ENCODE measurements at regions not wholly inside any gene's neighbourhood (a gene's known extent, or its start where the extent isn't known, plus 50 kb on each side); places are given as distances from the start of the nearest gene placed in this dataset.
A peak's percentile ranks its signal among the peaks of the same experiment; 100 is the strongest.

DNA sequence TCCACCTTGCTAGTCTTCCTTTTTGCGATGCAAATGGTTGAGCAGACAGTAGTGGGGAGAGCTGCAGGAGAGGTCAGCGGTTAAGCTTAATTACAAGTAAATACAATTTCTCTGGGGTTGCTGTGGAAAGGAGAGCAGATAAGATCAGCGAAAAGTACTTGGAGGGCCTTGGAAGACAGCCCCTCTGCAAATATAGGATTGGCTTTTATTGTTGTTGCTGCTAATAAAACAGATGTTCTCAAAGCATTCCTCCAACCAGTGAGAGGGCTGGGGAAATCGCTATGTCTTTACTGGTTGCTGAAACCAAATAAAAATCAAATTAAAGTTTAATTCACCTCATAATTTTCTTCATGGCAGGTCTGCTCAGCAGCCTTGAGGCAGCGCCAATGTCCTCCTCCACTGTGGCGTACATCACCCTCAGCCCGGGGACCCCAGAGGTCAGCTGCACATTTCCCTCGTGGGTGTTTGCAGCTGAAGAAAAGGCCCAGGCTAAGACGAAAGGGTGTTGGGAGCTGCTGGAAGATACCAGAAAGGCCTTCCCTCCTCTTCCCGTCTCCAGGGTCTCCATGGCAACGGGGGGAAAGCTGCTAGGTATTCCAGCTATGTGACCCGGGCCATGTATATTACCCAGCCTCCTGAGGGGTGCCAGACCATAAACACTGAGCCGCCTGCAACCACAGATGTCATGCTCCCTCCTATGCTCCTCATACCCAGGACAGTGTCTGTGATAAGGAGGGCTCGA is 54.6 kb upstream of the POU2F1 start:
- WGBS, 5 donors, result 39 to 46% (median 42%) methylated on average over 14 of the region's 14 CpGs
- peak in 1 of 2 donors; percentile 46 for DNase-seq

DNA sequence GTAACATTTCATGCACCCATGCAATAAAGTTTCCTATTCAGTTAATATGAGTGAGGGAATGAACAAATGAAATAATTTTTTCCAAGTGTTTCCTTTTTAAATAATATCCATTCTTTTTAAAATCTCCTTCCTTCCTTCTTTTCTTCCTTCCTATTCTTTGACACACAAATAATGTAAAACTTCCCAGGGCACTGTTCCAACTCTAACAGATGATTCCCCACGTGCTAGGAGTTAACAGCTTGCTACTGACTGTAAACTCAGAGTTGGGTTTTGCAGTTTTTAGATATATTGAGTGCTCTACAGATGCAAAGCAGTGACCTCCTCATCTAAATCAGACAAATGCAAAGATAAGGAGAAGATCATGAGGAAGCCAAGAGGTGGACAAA is 54.0 kb upstream of the POU2F1 start:
- DNase-seq, result peak in 1 of 2 donors; percentile 32
- no peak overlapping the region for H3K27ac ChIP-seq
- no peaks in the 10 kb centered on the region for H3K4me1 ChIP-seq
- WGBS, 5 donors, result 7 to 15% (median 8%) methylated on average over 1 of the region's 1 CpG
- intact Hi-C loops (cut with DNase I; ENCODE audit: low total_unique reads), result no loop called here
- peaks cover 0 to 8% (median 0%) of the 10 kb centered on the region in 3 donors for H3K27me3 ChIP-seq
- no peak for TF ChIP-seq POLR2A (IDR thresholded peaks at IDR 0.05)
- no peak for TF ChIP-seq POLR2AphosphoS5 (IDR thresholded peaks at IDR 0.05)
- TF ChIP-seq, protein P1, sequence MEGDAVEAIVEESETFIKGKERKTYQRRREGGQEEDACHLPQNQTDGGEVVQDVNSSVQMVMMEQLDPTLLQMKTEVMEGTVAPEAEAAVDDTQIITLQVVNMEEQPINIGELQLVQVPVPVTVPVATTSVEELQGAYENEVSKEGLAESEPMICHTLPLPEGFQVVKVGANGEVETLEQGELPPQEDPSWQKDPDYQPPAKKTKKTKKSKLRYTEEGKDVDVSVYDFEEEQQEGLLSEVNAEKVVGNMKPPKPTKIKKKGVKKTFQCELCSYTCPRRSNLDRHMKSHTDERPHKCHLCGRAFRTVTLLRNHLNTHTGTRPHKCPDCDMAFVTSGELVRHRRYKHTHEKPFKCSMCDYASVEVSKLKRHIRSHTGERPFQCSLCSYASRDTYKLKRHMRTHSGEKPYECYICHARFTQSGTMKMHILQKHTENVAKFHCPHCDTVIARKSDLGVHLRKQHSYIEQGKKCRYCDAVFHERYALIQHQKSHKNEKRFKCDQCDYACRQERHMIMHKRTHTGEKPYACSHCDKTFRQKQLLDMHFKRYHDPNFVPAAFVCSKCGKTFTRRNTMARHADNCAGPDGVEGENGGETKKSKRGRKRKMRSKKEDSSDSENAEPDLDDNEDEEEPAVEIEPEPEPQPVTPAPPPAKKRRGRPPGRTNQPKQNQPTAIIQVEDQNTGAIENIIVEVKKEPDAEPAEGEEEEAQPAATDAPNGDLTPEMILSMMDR (IDR thresholded peaks at IDR 0.05), result no peak
- no peak for TF ChIP-seq EP300 (IDR thresholded peaks at IDR 0.05)
- peaks cover 0 to 13% (median 9%) of the 10 kb centered on the region in 4 donors for H3K9me3 ChIP-seq
- no peak overlapping the region for H3K4me3 ChIP-seq
- H3K36me3 ChIP-seq, result no peaks in the 10 kb centered on the region

More for the DNA sequence above, 54.6 kb upstream of the POU2F1 start:
- Histone ChIP-seq H3K27ac (no peak overlapping the region), H3K9me3 (peaks cover 0 to 13% (median 9%) of the 10 kb centered on the region in 4 donors), H3K4me3 (no peak overlapping the region), H3K4me1 (no peaks in the 10 kb centered on the region), H3K36me3 (no peaks in the 10 kb centered on the region), H3K27me3 (peaks cover 0 to 8% (median 0%) of the 10 kb centered on the region in 3 donors)
- intact Hi-C loops (cut with DNase I; ENCODE audit: low total_unique reads), result no loop called here
- TF ChIP-seq, protein P1 (IDR thresholded peaks at IDR 0.05), result no peak
- TF ChIP-seq EP300 (IDR thresholded peaks at IDR 0.05), result no peak
- no peak for TF ChIP-seq POLR2AphosphoS5 (IDR thresholded peaks at IDR 0.05)
- no peak for TF ChIP-seq POLR2A (IDR thresholded peaks at IDR 0.05)

DNA sequence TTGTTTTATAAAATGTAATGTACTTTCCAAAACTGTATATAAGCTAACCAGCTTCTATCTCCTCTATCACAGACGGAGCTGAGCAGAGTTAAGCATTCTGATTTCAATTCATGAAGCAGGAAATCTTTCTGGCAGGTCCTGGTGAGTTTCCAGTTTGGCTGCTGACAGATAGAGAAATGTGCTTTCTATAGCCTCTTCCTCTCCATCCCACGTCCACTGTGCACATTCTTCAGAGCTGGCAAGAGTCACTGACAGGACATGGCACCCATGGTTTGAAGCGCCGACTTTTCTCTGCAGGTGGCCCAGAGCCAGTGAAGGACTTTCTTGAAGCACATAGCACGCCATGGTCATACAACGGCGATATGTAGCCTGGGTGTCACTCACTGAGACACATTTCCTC is 52.3 kb upstream of the POU2F1 start:
- no peak for DNase-seq
- Histone ChIP-seq H3K27me3 (peaks cover 0 to 8% (median 0%) of the 10 kb centered on the region in 3 donors), H3K4me1 (no peaks in the 10 kb centered on the region), H3K27ac (no peak overlapping the region), H3K36me3 (no peaks in the 10 kb centered on the region), H3K9me3 (peaks cover 0 to 13% (median 9%) of the 10 kb centered on the region in 4 donors), H3K4me3 (no peak overlapping the region)
- TF ChIP-seq POLR2AphosphoS5 (IDR thresholded peaks at IDR 0.05) (no peak), POLR2A (IDR thresholded peaks at IDR 0.05) (no peak), EP300 (IDR thresholded peaks at IDR 0.05) (no peak)
- TF ChIP-seq, protein P1 (IDR thresholded peaks at IDR 0.05), result no peak
- intact Hi-C loops (cut with DNase I; ENCODE audit: low total_unique reads), result no loop called here
- 61 to 81% (median 70%) methylated on average over 7 of the region's 7 CpGs for WGBS, 5 donors

DNA sequence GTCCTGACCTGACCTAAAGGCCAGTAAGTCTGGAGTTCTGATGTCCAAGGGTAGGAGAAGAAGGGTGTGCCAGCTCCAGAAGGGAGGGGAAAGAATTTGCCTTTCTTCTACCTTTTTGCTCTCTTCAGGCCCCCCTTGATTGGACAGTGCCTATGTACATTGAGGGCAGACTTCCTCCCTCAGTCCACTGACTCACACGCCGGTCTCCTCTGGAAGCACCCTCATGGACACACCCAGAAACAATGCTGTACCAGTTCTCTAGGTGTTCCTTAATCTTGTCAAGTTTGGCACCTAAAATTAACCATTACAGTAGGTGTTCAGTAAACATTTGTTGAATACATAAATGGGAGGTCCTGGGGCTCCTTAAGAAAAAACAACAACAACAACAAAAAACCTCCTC is 51.0 kb upstream of the POU2F1 start:
- DNase-seq, result no peak
- peaks cover 0 to 13% (median 9%) of the 10 kb centered on the region in 4 donors for H3K9me3 ChIP-seq
- WGBS, 5 donors, result 64 to 83% (median 72%) methylated on average over 2 of the region's 2 CpGs
- H3K4me1 ChIP-seq, result no peaks in the 10 kb centered on the region
- TF ChIP-seq, protein P1 (IDR thresholded peaks at IDR 0.05), result no peak
- TF ChIP-seq POLR2A (IDR thresholded peaks at IDR 0.05), result no peak
- no peak overlapping the region for H3K27ac ChIP-seq
- intact Hi-C loops (cut with DNase I; ENCODE audit: low total_unique reads), result no loop called here
- no peaks in the 10 kb centered on the region for H3K36me3 ChIP-seq
- no peak overlapping the region for H3K4me3 ChIP-seq
- H3K27me3 ChIP-seq, result peaks cover 0 to 8% (median 0%) of the 10 kb centered on the region in 3 donors
